ENCODE measurements at regions not wholly inside any gene's neighbourhood (a gene's known extent, or its start where the extent isn't known, plus 50 kb on each side); places are given as distances from the start of the nearest gene placed in this dataset.

- Histone ChIP-seq H3K79me2 (ENCODE audit: insufficient read depth, low read length) (no peaks in the 10 kb centered on the region), H3K4me2 (ENCODE audit: low read depth, low read length, poor library complexity, severe bottlenecking) (no peak overlapping the region), H3K9me2 (replicated peaks; ENCODE audit: low read depth, low read length) (no peaks in the 10 kb centered on the region), H3K4me3 (ENCODE audit: low read length, poor library complexity, severe bottlenecking) (no peak overlapping the region), H3K27me3 (ENCODE audit: insufficient read depth, low read length, poor library complexity, severe bottlenecking) (no peaks in the 10 kb centered on the region), H3F3A (ENCODE audit: low read depth) (no peaks in the 10 kb centered on the region), H3K4me1 (ENCODE audit: insufficient read depth, low read length, poor library complexity, severe bottlenecking) (no peaks in the 10 kb centered on the region), H3K9ac (ENCODE audit: low read depth, low read length, poor library complexity, severe bottlenecking) (no peak overlapping the region), H4K20me1 (ENCODE audit: insufficient read depth, low read length, poor library complexity, severe bottlenecking) (no peaks in the 10 kb centered on the region), H3K9me3 (ENCODE audit: insufficient read depth, low read depth, low read length) (no peaks in the 10 kb centered on the region), H3K36me3 (ENCODE audit: insufficient read depth, low read length) (no peaks in the 10 kb centered on the region), H2AFZ (ENCODE audit: low read length) (no peak overlapping the region)
- TF ChIP-seq EZH2phosphoT487 (IDR thresholded peaks at IDR 0.05; ENCODE audit: borderline replicate concordance): no peak
Measured at GRCh38 chr10:76719006-76719405, 918.6 kb downstream of the KCNMA1 start.

GRCh38 chr10:76717141-76717540 lies 920.5 kb downstream of the KCNMA1 start:
- Histone ChIP-seq H3K9me2 (replicated peaks; ENCODE audit: low read depth, low read length) (no peaks in the 10 kb centered on the region), H3K36me3 (ENCODE audit: insufficient read depth, low read length) (no peaks in the 10 kb centered on the region), H2AFZ (ENCODE audit: low read length) (no peak overlapping the region), H3K4me2 (ENCODE audit: low read depth, low read length, poor library complexity, severe bottlenecking) (no peak overlapping the region), H3K4me3 (ENCODE audit: low read length, poor library complexity, severe bottlenecking) (no peak overlapping the region), H3K9ac (ENCODE audit: low read depth, low read length, poor library complexity, severe bottlenecking) (no peak overlapping the region), H4K20me1 (ENCODE audit: insufficient read depth, low read length, poor library complexity, severe bottlenecking) (no peaks in the 10 kb centered on the region), H3F3A (ENCODE audit: low read depth) (no peaks in the 10 kb centered on the region), H3K4me1 (ENCODE audit: insufficient read depth, low read length, poor library complexity, severe bottlenecking) (no peaks in the 10 kb centered on the region), H3K27me3 (ENCODE audit: insufficient read depth, low read length, poor library complexity, severe bottlenecking) (no peaks in the 10 kb centered on the region), H3K79me2 (ENCODE audit: insufficient read depth, low read length) (no peaks in the 10 kb centered on the region), H3K9me3 (ENCODE audit: insufficient read depth, low read depth, low read length) (no peaks in the 10 kb centered on the region)
- no peak for TF ChIP-seq EZH2phosphoT487 (IDR thresholded peaks at IDR 0.05; ENCODE audit: borderline replicate concordance)
- no peak for TF ChIP-seq CTCF (conservative IDR thresholded peaks at IDR 0.05; ENCODE audit: low read length)

- no peaks in the 10 kb centered on the region for H3K27me3 ChIP-seq (ENCODE audit: insufficient read depth, low read length, poor library complexity, severe bottlenecking)
- H3K9me2 ChIP-seq (replicated peaks; ENCODE audit: low read depth, low read length): no peaks in the 10 kb centered on the region
- no peak overlapping the region for H3K4me2 ChIP-seq (ENCODE audit: low read depth, low read length, poor library complexity, severe bottlenecking)
- no peak overlapping the region for H3K4me3 ChIP-seq (ENCODE audit: low read length, poor library complexity, severe bottlenecking)
- H4K20me1 ChIP-seq (ENCODE audit: insufficient read depth, low read length, poor library complexity, severe bottlenecking): no peaks in the 10 kb centered on the region
- no peak for TF ChIP-seq CTCF (conservative IDR thresholded peaks at IDR 0.05; ENCODE audit: low read length)
- no peak for TF ChIP-seq EZH2phosphoT487 (IDR thresholded peaks at IDR 0.05; ENCODE audit: borderline replicate concordance)
- no peaks in the 10 kb centered on the region for H3F3A ChIP-seq (ENCODE audit: low read depth)
- H3K4me1 ChIP-seq (ENCODE audit: insufficient read depth, low read length, poor library complexity, severe bottlenecking): no peaks in the 10 kb centered on the region
- H3K36me3 ChIP-seq (ENCODE audit: insufficient read depth, low read length): no peaks in the 10 kb centered on the region
- no peak overlapping the region for H2AFZ ChIP-seq (ENCODE audit: low read length)
- no peaks in the 10 kb centered on the region for H3K79me2 ChIP-seq (ENCODE audit: insufficient read depth, low read length)
- H3K9ac ChIP-seq (ENCODE audit: low read depth, low read length, poor library complexity, severe bottlenecking): no peak overlapping the region
- 0 out of 2 replicates have a peak, but pooled peaks cover 5% of the 10 kb centered on the region for H3K9me3 ChIP-seq (ENCODE audit: insufficient read depth, low read depth, low read length)
Measured at GRCh38 chr10:76711222-76711997, 926.2 kb downstream of the KCNMA1 start.

GRCh38 chr10:76700241-76700640 lies 937.4 kb downstream of the KCNMA1 start:
- no peak overlapping the region for H3K4me3 ChIP-seq (ENCODE audit: low read length, poor library complexity, severe bottlenecking)
- no peak overlapping the region for H3K9ac ChIP-seq (ENCODE audit: low read depth, low read length, poor library complexity, severe bottlenecking)
- peaks cover 12% of the 10 kb centered on the region for H3K9me3 ChIP-seq (ENCODE audit: insufficient read depth, low read depth, low read length)
- H2AFZ ChIP-seq (ENCODE audit: low read length): no peak overlapping the region
- no peaks in the 10 kb centered on the region for H3K9me2 ChIP-seq (replicated peaks; ENCODE audit: low read depth, low read length)
- no peak for TF ChIP-seq EZH2phosphoT487 (IDR thresholded peaks at IDR 0.05; ENCODE audit: borderline replicate concordance)
- TF ChIP-seq CTCF (conservative IDR thresholded peaks at IDR 0.05; ENCODE audit: low read length): no peak
- H3K4me2 ChIP-seq (ENCODE audit: low read depth, low read length, poor library complexity, severe bottlenecking): no peak overlapping the region
- no peaks in the 10 kb centered on the region for H3K36me3 ChIP-seq (ENCODE audit: insufficient read depth, low read length)
- H3K27me3 ChIP-seq (ENCODE audit: insufficient read depth, low read length, poor library complexity, severe bottlenecking): no peaks in the 10 kb centered on the region
- no peaks in the 10 kb centered on the region for H4K20me1 ChIP-seq (ENCODE audit: insufficient read depth, low read length, poor library complexity, severe bottlenecking)
- no peaks in the 10 kb centered on the region for H3F3A ChIP-seq (ENCODE audit: low read depth)
- H3K4me1 ChIP-seq (ENCODE audit: insufficient read depth, low read length, poor library complexity, severe bottlenecking): no peaks in the 10 kb centered on the region
- H3K79me2 ChIP-seq (ENCODE audit: insufficient read depth, low read length): no peaks in the 10 kb centered on the region

Data from Loucy (cell line).